Smooth muscle cell (in vitro differentiated cells): ENCODE measurements at regions not wholly inside any gene's neighbourhood (a gene's known extent, or its start where the extent isn't known, plus 50 kb on each side); places are given as distances from the start of the nearest gene placed in this dataset.
A peak's percentile ranks its signal among the peaks of the same experiment; 100 is the strongest.

Source experiments
- DNase-seq: peaks from one replicate; lab custom pipeline; 2025; ENCODE audit not compliant: unreplicated experiment; lab: John Stamatoyannopoulos, UW
- H2AFZ ChIP-seq: fragments of 200-600 bp; sonication (generic); 2 replicates; pipeline ENCODE4 v1.6.0; 2016; ENCODE audit warnings: antibody characterized with exemption, low read depth, mild to moderate bottlenecking
- H3F3A ChIP-seq: fragments of 200-600 bp; sonication (generic); 2 replicates; pipeline ENCODE4 v1.6.0; 2017; ENCODE audit warnings: antibody characterized with exemption, low read depth
- H3K27ac ChIP-seq: fragments of 200-600 bp; sonication (generic); 2 replicates; pipeline ENCODE4 v1.5.1; 2016; ENCODE audit warnings: low read depth, mild to moderate bottlenecking
- H3K27me3 ChIP-seq: fragments of 200-600 bp; sonication (generic); 2 replicates; pipeline ENCODE4 v1.6.1; 2016; ENCODE audit warnings: low read depth, mild to moderate bottlenecking
- H3K36me3 ChIP-seq: fragments of 200-600 bp; sonication (generic); 2 replicates; pipeline ENCODE4 v1.5.1; 2016; ENCODE audit warnings: low read depth
- H3K4me1 ChIP-seq: fragments of 200-600 bp; sonication (generic); 2 replicates; pipeline ENCODE4 v1.5.1; 2016; ENCODE audit warnings: low read depth
- H3K4me2 ChIP-seq: fragments of 200-600 bp; sonication (generic); 2 replicates; pipeline ENCODE4 v1.6.0; 2016; ENCODE audit warnings: mild to moderate bottlenecking
- H3K4me3 ChIP-seq: fragments of 200-600 bp; sonication (generic); 2 replicates; pipeline ENCODE4 v1.5.1; 2016; ENCODE audit warnings: mild to moderate bottlenecking
- H3K79me2 ChIP-seq: fragments of 200-600 bp; sonication (generic); 2 replicates; pipeline ENCODE4 v1.6.0; 2016; ENCODE audit warnings: low read depth, mild to moderate bottlenecking
- H3K9ac ChIP-seq: fragments of 200-600 bp; sonication (generic); 2 replicates; pipeline ENCODE4 v1.6.0; 2016; ENCODE audit warnings: low read depth
- H3K9me3 ChIP-seq: fragments of 200-600 bp; sonication (generic); replicated peaks from 2 replicates; pipeline ENCODE4 v1.5.1; 2016; ENCODE audit warnings: low read depth
- H4K20me1 ChIP-seq: fragments of 200-600 bp; sonication (generic); 2 replicates; pipeline ENCODE4 v1.6.0; 2016; ENCODE audit warnings: low read depth
- WGBS: methylation state at CpG from one replicate; pipeline ENCODE4 v1.1.7; 2016; ENCODE audit warnings: low lambda C conversion rate; 5-methylcytosine and 5-hydroxymethylcytosine counted together
- TF ChIP-seq, protein P1 (sequence below): fragments of 200-600 bp; sonication (generic); IDR thresholded peaks from 2 replicates; pipeline ENCODE4 v1.5.1; 2017; ENCODE audit warnings: borderline replicate concordance, mild to moderate bottlenecking, antibody characterized with exemption; ENCODE audit not compliant: insufficient read depth, poor library complexity, severe bottlenecking

DNA sequence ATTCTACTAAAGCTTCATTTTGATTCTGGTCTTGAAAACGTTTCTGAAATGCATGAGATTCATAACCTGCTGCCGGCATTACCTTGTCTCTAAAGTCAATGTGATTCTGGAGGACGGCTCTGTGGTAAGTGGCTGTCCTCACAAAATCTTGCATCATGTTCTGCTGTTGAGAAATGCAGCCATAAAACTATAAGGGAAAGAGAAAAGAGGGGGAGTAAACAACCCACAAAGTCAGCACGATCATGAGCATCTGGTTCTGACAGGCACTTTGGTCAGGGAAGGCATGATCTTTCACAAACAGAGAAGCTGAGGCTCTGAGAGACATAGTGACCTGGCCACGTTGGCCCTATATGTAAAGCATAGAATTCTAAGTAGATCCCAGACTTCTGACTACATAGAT lies 168.9 kb upstream of the PUM3 start:
- no peaks in the 10 kb centered on the region for H3K36me3 ChIP-seq
- no peak overlapping the region for H3K4me2 ChIP-seq
- TF ChIP-seq, protein P1, sequence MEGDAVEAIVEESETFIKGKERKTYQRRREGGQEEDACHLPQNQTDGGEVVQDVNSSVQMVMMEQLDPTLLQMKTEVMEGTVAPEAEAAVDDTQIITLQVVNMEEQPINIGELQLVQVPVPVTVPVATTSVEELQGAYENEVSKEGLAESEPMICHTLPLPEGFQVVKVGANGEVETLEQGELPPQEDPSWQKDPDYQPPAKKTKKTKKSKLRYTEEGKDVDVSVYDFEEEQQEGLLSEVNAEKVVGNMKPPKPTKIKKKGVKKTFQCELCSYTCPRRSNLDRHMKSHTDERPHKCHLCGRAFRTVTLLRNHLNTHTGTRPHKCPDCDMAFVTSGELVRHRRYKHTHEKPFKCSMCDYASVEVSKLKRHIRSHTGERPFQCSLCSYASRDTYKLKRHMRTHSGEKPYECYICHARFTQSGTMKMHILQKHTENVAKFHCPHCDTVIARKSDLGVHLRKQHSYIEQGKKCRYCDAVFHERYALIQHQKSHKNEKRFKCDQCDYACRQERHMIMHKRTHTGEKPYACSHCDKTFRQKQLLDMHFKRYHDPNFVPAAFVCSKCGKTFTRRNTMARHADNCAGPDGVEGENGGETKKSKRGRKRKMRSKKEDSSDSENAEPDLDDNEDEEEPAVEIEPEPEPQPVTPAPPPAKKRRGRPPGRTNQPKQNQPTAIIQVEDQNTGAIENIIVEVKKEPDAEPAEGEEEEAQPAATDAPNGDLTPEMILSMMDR, result no peak
- no peaks in the 10 kb centered on the region for H3F3A ChIP-seq
- 59% methylated on average over 5 of the region's 5 CpGs for WGBS
- no peaks in the 10 kb centered on the region for H3K79me2 ChIP-seq
- no peak for DNase-seq
- H3K4me1 ChIP-seq, result no peaks in the 10 kb centered on the region
- H3K27me3 ChIP-seq, result peaks cover 4% of the 10 kb centered on the region
- no peaks in the 10 kb centered on the region for H4K20me1 ChIP-seq
- no peak overlapping the region for H3K4me3 ChIP-seq
- no peak overlapping the region for H3K27ac ChIP-seq
- peak overlapping the region; percentile 7 for H2AFZ ChIP-seq
- H3K9ac ChIP-seq, result no peak overlapping the region
- H3K9me3 ChIP-seq, result no peaks in the 10 kb centered on the region

DNA sequence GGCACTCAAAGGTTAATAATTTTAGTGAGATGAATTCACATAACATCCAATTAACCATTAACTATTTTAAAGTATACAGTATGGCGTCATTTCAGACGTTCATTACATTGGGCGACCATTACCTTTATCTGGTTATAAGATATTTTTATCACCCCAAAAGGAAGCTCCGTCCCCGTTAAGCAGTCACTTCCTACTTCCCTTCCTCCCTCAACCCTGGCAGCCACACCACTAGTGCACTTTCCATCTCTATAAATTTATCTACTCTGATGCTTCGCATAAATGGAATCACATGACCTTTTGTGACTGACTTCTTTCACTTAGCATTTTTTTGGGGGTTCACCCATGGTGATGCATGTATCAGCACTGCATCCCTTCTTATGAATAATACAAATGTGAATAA lies 168.3 kb upstream of the PUM3 start:
- H2AFZ ChIP-seq, result no peak overlapping the region
- H3K27me3 ChIP-seq, result peaks cover 4% of the 10 kb centered on the region
- H4K20me1 ChIP-seq, result no peaks in the 10 kb centered on the region
- no peaks in the 10 kb centered on the region for H3K36me3 ChIP-seq
- no peak overlapping the region for H3K27ac ChIP-seq
- no peaks in the 10 kb centered on the region for H3F3A ChIP-seq
- no peak overlapping the region for H3K4me3 ChIP-seq
- no peak overlapping the region for H3K4me2 ChIP-seq
- H3K9ac ChIP-seq, result no peak overlapping the region
- no peaks in the 10 kb centered on the region for H3K9me3 ChIP-seq
- TF ChIP-seq, protein P1, result no peak
- no peaks in the 10 kb centered on the region for H3K79me2 ChIP-seq
- 91% methylated on average over 6 of the region's 6 CpGs for WGBS
- H3K4me1 ChIP-seq, result no peaks in the 10 kb centered on the region
- no peak for DNase-seq

DNA sequence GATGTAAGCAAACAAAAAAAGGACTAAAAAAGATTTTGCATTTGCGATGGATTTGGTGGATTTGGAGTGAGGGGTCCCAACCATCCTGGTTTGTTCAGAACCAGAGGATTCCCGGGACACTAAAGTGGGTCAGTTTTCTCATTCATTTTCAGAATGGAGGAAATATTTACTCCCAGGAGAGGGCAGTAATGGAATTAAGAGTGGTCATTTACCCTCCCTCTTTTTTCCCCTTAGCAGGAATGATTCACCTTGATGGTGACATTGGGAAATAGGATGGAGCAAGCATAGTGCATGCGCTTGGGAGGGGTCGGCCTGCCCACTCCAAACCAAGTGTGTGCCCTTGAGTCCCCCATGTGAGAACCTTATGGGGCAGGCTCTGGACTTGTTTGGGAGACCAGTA lies 164.2 kb upstream of the PUM3 start:
- Histone ChIP-seq H2AFZ (no peak overlapping the region), H3K9me3 (no peaks in the 10 kb centered on the region), H3K36me3 (no peaks in the 10 kb centered on the region), H3K79me2 (no peaks in the 10 kb centered on the region), H3K27me3 (no peaks in the 10 kb centered on the region), H3K4me1 (no peaks in the 10 kb centered on the region), H3K27ac (no peak overlapping the region), H3K4me2 (no peak overlapping the region), H3K9ac (no peak overlapping the region), H4K20me1 (no peaks in the 10 kb centered on the region), H3K4me3 (no peak overlapping the region), H3F3A (no peaks in the 10 kb centered on the region)
- TF ChIP-seq, protein P1, result no peak
- WGBS, result 86% methylated on average over 4 of the region's 4 CpGs
- DNase-seq, result no peak

DNA sequence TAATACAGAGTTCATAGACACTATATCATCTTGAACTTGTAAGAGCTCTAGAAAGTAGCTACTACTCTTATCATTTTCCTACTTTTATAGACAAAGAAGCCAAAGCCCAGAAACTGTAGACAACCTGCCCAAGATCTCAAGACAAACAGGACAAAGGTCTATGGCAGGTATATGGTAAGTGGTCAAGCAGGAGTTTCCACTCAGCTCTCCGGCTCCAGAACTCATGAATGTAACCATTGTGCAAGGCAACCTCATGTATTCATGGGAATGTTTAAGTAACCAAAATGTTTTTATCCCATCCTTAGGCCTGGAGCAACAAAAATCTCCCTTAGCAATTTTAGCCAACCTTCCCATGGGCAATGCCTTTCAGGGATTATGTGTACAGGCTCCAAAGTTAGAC lies 163.4 kb upstream of the PUM3 start:
- no peaks in the 10 kb centered on the region for H4K20me1 ChIP-seq
- H2AFZ ChIP-seq, result no peak overlapping the region
- no peaks in the 10 kb centered on the region for H3K9me3 ChIP-seq
- H3K4me2 ChIP-seq, result no peak overlapping the region
- no peak overlapping the region for H3K27ac ChIP-seq
- H3K27me3 ChIP-seq, result no peaks in the 10 kb centered on the region
- H3K4me3 ChIP-seq, result no peak overlapping the region
- TF ChIP-seq, protein P1, result no peak
- H3K36me3 ChIP-seq, result no peaks in the 10 kb centered on the region
- no peak for DNase-seq
- WGBS, result 80% methylated on average over 1 of the region's 1 CpG
- no peaks in the 10 kb centered on the region for H3K4me1 ChIP-seq
- no peaks in the 10 kb centered on the region for H3F3A ChIP-seq
- no peaks in the 10 kb centered on the region for H3K79me2 ChIP-seq
- H3K9ac ChIP-seq, result no peak overlapping the region
